ENCODE measurements at regions not wholly inside any gene's neighbourhood (a gene's known extent, or its start where the extent isn't known, plus 50 kb on each side); places are given as distances from the start of the nearest gene placed in this dataset.

GRCh38 chr10:80739963-80740715 lies 202.4 kb downstream of the SH2D4B start:
- intact Hi-C loops (cut with DNase I, micrococcal nuclease), result no loop called here
- ATAC-seq, result no peak
- DNase-seq, result no peak

GRCh38 chr10:80741278-80741677 lies 203.6 kb downstream of the SH2D4B start:
- intact Hi-C loops (cut with DNase I, micrococcal nuclease), result no loop called here
- DNase-seq, result no peak
- no peak for ATAC-seq

- intact Hi-C loops (cut with DNase I, micrococcal nuclease), result no loop called here
- no peak for DNase-seq
- no peak for ATAC-seq
Measured at GRCh38 chr10:80750268-80750667, 212.6 kb downstream of the SH2D4B start.

GRCh38 chr10:80751940-80752339 lies 214.2 kb downstream of the SH2D4B start:
- ATAC-seq, result no peak
- intact Hi-C loops (cut with DNase I, micrococcal nuclease), result no loop called here
- no peak for DNase-seq

GRCh38 chr10:80753612-80754011 lies 215.9 kb downstream of the SH2D4B start:
- DNase-seq (no peak), ATAC-seq (no peak)
- intact Hi-C loops (cut with DNase I, micrococcal nuclease), result no loop called here

GRCh38 chr10:80755893-80756292 lies 218.2 kb downstream of the SH2D4B start:
- DNase-seq (no peak), ATAC-seq (no peak)
- intact Hi-C loops (cut with DNase I, micrococcal nuclease), result no loop called here

GRCh38 chr10:80759693-80760092 lies 222.0 kb downstream of the SH2D4B start:
- intact Hi-C loops (cut with DNase I, micrococcal nuclease), result no loop called here
- ATAC-seq, result no peak

GRCh38 chr10:80760914-80761371 lies 223.2 kb downstream of the SH2D4B start:
- intact Hi-C loops (cut with DNase I, micrococcal nuclease), result no loop called here
- ATAC-seq (no peak), DNase-seq (no peak)

More at GRCh38 chr10:80759693-80760092, 222.0 kb downstream of the SH2D4B start:
- DNase-seq, result no peak

GRCh38 chr10:80767963-80768362 lies 230.3 kb downstream of the SH2D4B start:
- DNase-seq (no peak), ATAC-seq (no peak)
- intact Hi-C loops (cut with DNase I, micrococcal nuclease), result no loop called here

- DNase-seq, result no peak
- intact Hi-C loops (cut with DNase I, micrococcal nuclease), result no loop called here
- ATAC-seq, result no peak
Measured at GRCh38 chr10:80769700-80770160, 232.0 kb downstream of the SH2D4B start.

GRCh38 chr10:80770239-80770638 lies 232.5 kb downstream of the SH2D4B start:
- intact Hi-C loops (cut with DNase I, micrococcal nuclease), result no loop called here
- ATAC-seq, result no peak
- no peak for DNase-seq

- intact Hi-C loops (cut with DNase I, micrococcal nuclease), result no loop called here
- no peak for DNase-seq
- no peak for ATAC-seq
Measured at GRCh38 chr10:80771285-80771684, 233.6 kb downstream of the SH2D4B start.

GRCh38 chr10:80771902-80772555 lies 234.3 kb downstream of the SH2D4B start:
- no peak for DNase-seq
- intact Hi-C loops (cut with DNase I, micrococcal nuclease), result no loop called here
- ATAC-seq, result no peak

- ATAC-seq (no peak), DNase-seq (no peak)
- intact Hi-C loops (cut with DNase I, micrococcal nuclease), result no loop called here
Measured at GRCh38 chr10:80772596-80772995, 234.9 kb downstream of the SH2D4B start.

- ATAC-seq (no peak), DNase-seq (no peak)
- intact Hi-C loops (cut with DNase I, micrococcal nuclease), result no loop called here
Measured at GRCh38 chr10:80784695-80785094, 247.0 kb downstream of the SH2D4B start.

- DNase-seq (no peak), ATAC-seq (no peak)
- intact Hi-C loops (cut with DNase I, micrococcal nuclease), result no loop called here
Measured at GRCh38 chr10:80786322-80786721, 248.6 kb downstream of the SH2D4B start.

- intact Hi-C loops (cut with DNase I, micrococcal nuclease), result no loop called here
- no peak for DNase-seq
- no peak for ATAC-seq
Measured at GRCh38 chr10:80787952-80788351, 250.2 kb downstream of the SH2D4B start.

- DNase-seq, result no peak
- intact Hi-C loops (cut with DNase I, micrococcal nuclease), result no loop called here
- ATAC-seq, result no peak
Measured at GRCh38 chr10:80794994-80795393, 257.3 kb downstream of the SH2D4B start.

- intact Hi-C loops (cut with DNase I, micrococcal nuclease), result no loop called here
- no peak for ATAC-seq
- no peak for DNase-seq
Measured at GRCh38 chr10:80805343-80806020, 267.8 kb downstream of the SH2D4B start.

GRCh38 chr10:80814147-80814652 lies 276.5 kb downstream of the SH2D4B start:
- no peak for DNase-seq
- ATAC-seq, result no peak
- intact Hi-C loops (cut with DNase I, micrococcal nuclease), result no loop called here
